ENCODE measurements at regions not wholly inside any gene's neighbourhood (a gene's known extent, or its start where the extent isn't known, plus 50 kb on each side); places are given as distances from the start of the nearest gene placed in this dataset.

GRCh38 chr4:27343411-27343810 is 482.8 kb downstream of the STIM2 start:
- Mint-ChIP-seq H3K4me1 (ENCODE audit: unreplicated experiment) (no peaks in the 10 kb centered on the region), H3K4me3 (ENCODE audit: unreplicated experiment) (no peak overlapping the region), H3K27me3 (ENCODE audit: unreplicated experiment) (no peaks in the 10 kb centered on the region), H3K36me3 (ENCODE audit: unreplicated experiment) (no peaks in the 10 kb centered on the region), H3K27ac (ENCODE audit: unreplicated experiment) (no peak overlapping the region), H3K9me3 (ENCODE audit: unreplicated experiment) (peaks cover 13% of the 10 kb centered on the region)
- DNase-seq (ENCODE audit: extremely low spot score, unreplicated experiment), result no peak
- TF ChIP-seq, protein P1, sequence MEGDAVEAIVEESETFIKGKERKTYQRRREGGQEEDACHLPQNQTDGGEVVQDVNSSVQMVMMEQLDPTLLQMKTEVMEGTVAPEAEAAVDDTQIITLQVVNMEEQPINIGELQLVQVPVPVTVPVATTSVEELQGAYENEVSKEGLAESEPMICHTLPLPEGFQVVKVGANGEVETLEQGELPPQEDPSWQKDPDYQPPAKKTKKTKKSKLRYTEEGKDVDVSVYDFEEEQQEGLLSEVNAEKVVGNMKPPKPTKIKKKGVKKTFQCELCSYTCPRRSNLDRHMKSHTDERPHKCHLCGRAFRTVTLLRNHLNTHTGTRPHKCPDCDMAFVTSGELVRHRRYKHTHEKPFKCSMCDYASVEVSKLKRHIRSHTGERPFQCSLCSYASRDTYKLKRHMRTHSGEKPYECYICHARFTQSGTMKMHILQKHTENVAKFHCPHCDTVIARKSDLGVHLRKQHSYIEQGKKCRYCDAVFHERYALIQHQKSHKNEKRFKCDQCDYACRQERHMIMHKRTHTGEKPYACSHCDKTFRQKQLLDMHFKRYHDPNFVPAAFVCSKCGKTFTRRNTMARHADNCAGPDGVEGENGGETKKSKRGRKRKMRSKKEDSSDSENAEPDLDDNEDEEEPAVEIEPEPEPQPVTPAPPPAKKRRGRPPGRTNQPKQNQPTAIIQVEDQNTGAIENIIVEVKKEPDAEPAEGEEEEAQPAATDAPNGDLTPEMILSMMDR (IDR thresholded peaks at IDR 0.05), result no peak

GRCh38 chr4:27350161-27350560 is 489.5 kb downstream of the STIM2 start:
- Mint-ChIP-seq H3K36me3 (ENCODE audit: unreplicated experiment) (no peaks in the 10 kb centered on the region), H3K27me3 (ENCODE audit: unreplicated experiment) (no peaks in the 10 kb centered on the region), H3K4me3 (ENCODE audit: unreplicated experiment) (no peak overlapping the region), H3K4me1 (ENCODE audit: unreplicated experiment) (no peaks in the 10 kb centered on the region), H3K27ac (ENCODE audit: unreplicated experiment) (no peak overlapping the region), H3K9me3 (ENCODE audit: unreplicated experiment) (peaks cover 25% of the 10 kb centered on the region)
- TF ChIP-seq, protein P1 (IDR thresholded peaks at IDR 0.05), result no peak
- DNase-seq (ENCODE audit: extremely low spot score, unreplicated experiment), result no peak

GRCh38 chr4:27357283-27357682 is 496.6 kb downstream of the STIM2 start:
- Mint-ChIP-seq H3K4me1 (ENCODE audit: unreplicated experiment) (no peaks in the 10 kb centered on the region), H3K27me3 (ENCODE audit: unreplicated experiment) (no peaks in the 10 kb centered on the region), H3K4me3 (ENCODE audit: unreplicated experiment) (no peak overlapping the region), H3K36me3 (ENCODE audit: unreplicated experiment) (no peaks in the 10 kb centered on the region), H3K9me3 (ENCODE audit: unreplicated experiment) (peaks cover 12% of the 10 kb centered on the region), H3K27ac (ENCODE audit: unreplicated experiment) (no peak overlapping the region)
- DNase-seq (ENCODE audit: extremely low spot score, unreplicated experiment), result no peak
- TF ChIP-seq, protein P1 (IDR thresholded peaks at IDR 0.05), result peak; percentile 25

DNA sequence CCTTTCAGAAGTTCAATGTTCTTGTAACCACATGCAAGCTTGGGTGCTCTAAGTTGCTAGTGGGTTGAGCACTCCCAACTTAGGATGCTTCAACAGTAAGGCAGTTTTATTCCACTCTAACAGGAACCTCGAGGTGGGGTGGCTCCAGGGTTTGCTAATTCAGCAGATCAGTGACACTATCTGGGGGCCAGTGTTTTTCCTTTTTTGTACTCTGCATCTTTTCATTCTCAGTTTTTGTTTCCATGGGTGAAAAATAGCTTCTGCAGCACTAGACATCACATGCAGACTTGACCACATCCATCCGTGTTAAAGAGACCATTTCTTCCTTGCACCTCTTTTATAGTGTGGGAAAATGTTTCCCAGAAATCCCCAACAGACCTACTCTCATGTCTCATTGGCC is 497.6 kb downstream of the STIM2 start:
- H3K36me3 Mint-ChIP-seq (ENCODE audit: unreplicated experiment), result no peaks in the 10 kb centered on the region
- H3K27ac Mint-ChIP-seq (ENCODE audit: unreplicated experiment), result no peak overlapping the region
- TF ChIP-seq, protein P1 (IDR thresholded peaks at IDR 0.05), result no peak
- DNase-seq (ENCODE audit: extremely low spot score, unreplicated experiment), result no peak
- H3K9me3 Mint-ChIP-seq (ENCODE audit: unreplicated experiment), result peaks cover 8% of the 10 kb centered on the region
- no peak overlapping the region for H3K4me3 Mint-ChIP-seq (ENCODE audit: unreplicated experiment)
- H3K27me3 Mint-ChIP-seq (ENCODE audit: unreplicated experiment), result no peaks in the 10 kb centered on the region
- no peaks in the 10 kb centered on the region for H3K4me1 Mint-ChIP-seq (ENCODE audit: unreplicated experiment)

GRCh38 chr4:27360131-27360530 is 499.5 kb downstream of the STIM2 start:
- H3K36me3 Mint-ChIP-seq (ENCODE audit: unreplicated experiment), result no peaks in the 10 kb centered on the region
- TF ChIP-seq, protein P1 (IDR thresholded peaks at IDR 0.05), result no peak
- no peak for DNase-seq (ENCODE audit: extremely low spot score, unreplicated experiment)
- H3K4me1 Mint-ChIP-seq (ENCODE audit: unreplicated experiment), result no peaks in the 10 kb centered on the region
- H3K9me3 Mint-ChIP-seq (ENCODE audit: unreplicated experiment), result peaks cover 5% of the 10 kb centered on the region
- no peak overlapping the region for H3K4me3 Mint-ChIP-seq (ENCODE audit: unreplicated experiment)
- no peaks in the 10 kb centered on the region for H3K27me3 Mint-ChIP-seq (ENCODE audit: unreplicated experiment)
- no peak overlapping the region for H3K27ac Mint-ChIP-seq (ENCODE audit: unreplicated experiment)

Measured in osteocyte (in vitro differentiated cells).